Right renal cortex interstitium (tissue), 3 donors: ENCODE measurements at regions not wholly inside any gene's neighbourhood (a gene's known extent, or its start where the extent isn't known, plus 50 kb on each side); places are given as distances from the start of the nearest gene placed in this dataset.
A peak's percentile ranks its signal among the peaks of the same experiment; 100 is the strongest.

Experiments used
- DNase-seq, 3 donors: peaks; one replicate each; pipeline ENCODE4 v3.0.0-alpha.2; 2013; ENCODE audit warnings: low read depth in 3 of 3, low spot score in 2 of 3

- DNase-seq: no peak
Measured at GRCh38 chr2:66041902-66042657, 392.8 kb upstream of the MEIS1 start.

- DNase-seq: no peak
Measured at GRCh38 chr2:66036948-66037347, 398.0 kb upstream of the MEIS1 start.

GRCh38 chr2:66034467-66034866 is 400.5 kb upstream of the MEIS1 start:
- DNase-seq: no peak

GRCh38 chr2:66032226-66032775 is 402.6 kb upstream of the MEIS1 start:
- no peak for DNase-seq

GRCh38 chr2:66031236-66031635 is 403.7 kb upstream of the MEIS1 start:
- DNase-seq: no peak

- no peak for DNase-seq
Measured at GRCh38 chr2:66030553-66030952, 404.4 kb upstream of the MEIS1 start.

- no peak for DNase-seq
Measured at GRCh38 chr2:66024391-66024790, 410.5 kb upstream of the MEIS1 start.

GRCh38 chr2:66021296-66021695 is 413.6 kb upstream of the MEIS1 start:
- DNase-seq: no peak

- DNase-seq: no peak
Measured at GRCh38 chr2:66017763-66018162, 417.2 kb upstream of the MEIS1 start.

GRCh38 chr2:66014450-66014849 is 420.5 kb upstream of the MEIS1 start:
- no peak for DNase-seq

GRCh38 chr2:66013456-66013855 is 421.5 kb upstream of the MEIS1 start:
- no peak for DNase-seq

GRCh38 chr2:66003931-66004330 is 431.0 kb upstream of the MEIS1 start:
- DNase-seq: no peak

- no peak for DNase-seq
Measured at GRCh38 chr2:66001538-66001937, 433.4 kb upstream of the MEIS1 start.

GRCh38 chr2:66000901-66001300 is 434.0 kb upstream of the MEIS1 start:
- no peak for DNase-seq

- no peak for DNase-seq
Measured at GRCh38 chr2:65999796-66000195, 435.1 kb upstream of the MEIS1 start.

GRCh38 chr2:65999103-65999502 is 435.8 kb upstream of the MEIS1 start:
- DNase-seq: no peak

GRCh38 chr2:65997961-65998360 is 437.0 kb upstream of the MEIS1 start:
- no peak for DNase-seq

- DNase-seq: no peak
Measured at GRCh38 chr2:65992198-65992554, 442.7 kb upstream of the MEIS1 start.

- DNase-seq: peak; percentile 50 to 55 (median 53)
Measured at GRCh38 chr2:65991381-65992197, 443.3 kb upstream of the MEIS1 start.

GRCh38 chr2:65985986-65986385 is 448.9 kb upstream of the MEIS1 start:
- no peak for DNase-seq

GRCh38 chr2:65980531-65980930 is 454.4 kb upstream of the MEIS1 start:
- no peak for DNase-seq

- no peak for DNase-seq
Measured at GRCh38 chr2:65979446-65979845, 455.5 kb upstream of the MEIS1 start.
